C4-2B (cell line): ENCODE measurements at regions not wholly inside any gene's neighbourhood (a gene's known extent, or its start where the extent isn't known, plus 50 kb on each side); places are given as distances from the start of the nearest gene placed in this dataset.

Experiments
- CTCF ChIP-seq: fragments of 450-650 bp; conservative IDR thresholded peaks from 2 replicates; pipeline ENCODE4 v1.5.1; 2017; ENCODE audit warnings: mild to moderate bottlenecking
- ZFX ChIP-seq: fragments of 450-650 bp; IDR thresholded peaks from 2 replicates; pipeline ENCODE4 v1.6.1; 2017

GRCh38 chr9:106691627-106692026 is 171.3 kb upstream of the ZNF462 start:
- no peak for TF ChIP-seq CTCF
- TF ChIP-seq ZFX: no peak
